Gastroesophageal sphincter (tissue), 4 donors: ENCODE measurements at regions not wholly inside any gene's neighbourhood (a gene's known extent, or its start where the extent isn't known, plus 50 kb on each side); places are given as distances from the start of the nearest gene placed in this dataset.
"Not testable (repeated sequence)": the region's sequence is repeated elsewhere in the genome, so short reads cannot be mapped to it uniquely, and the experiment has no call there.

Experiments
- ATAC-seq: fragments of 150-250 bp; one replicate; pipeline ENCODE4 v1.9.1; 2016; ENCODE audit warnings: mild to moderate bottlenecking, moderate library complexity
- H3K27ac ChIP-seq, 4 donors: fragments of 200-600 bp; sonication (generic) in 3 of 4; 1 replicate in 3 of 4; 2 replicates in 1 of 4; pipeline ENCODE4 v1.5.1; 2016 to 2019
- H3K27me3 ChIP-seq: fragments of 200-600 bp; sonication (generic); one replicate; pipeline ENCODE4 v1.5.1; 2019
- H3K36me3 ChIP-seq, 2 donors: fragments of 200-600 bp; sonication (generic); one replicate each; pipeline ENCODE4 v1.5.1; 2019; ENCODE audit warnings: control low read depth in 1 of 2
- H3K4me1 ChIP-seq, 3 donors: fragments of 200-600 bp; sonication (generic); 1 replicate in 2 of 3; 2 replicates in 1 of 3; pipeline ENCODE4 v1.5.1; 2016 to 2019; ENCODE audit warnings: control low read depth in 2 of 3
- H3K4me3 ChIP-seq, 2 donors: fragments of 200-600 bp; sonication (generic); one replicate each; pipeline ENCODE4 v1.5.1; 2019; ENCODE audit warnings: mild to moderate bottlenecking in 1 of 2, moderate library complexity in 1 of 2
- H3K9me3 ChIP-seq, 3 donors: fragments of 200-600 bp; sonication (generic); one replicate each; pipeline ENCODE4 v1.5.1; 2017 to 2019; ENCODE audit warnings: control low read depth in 2 of 3
- CTCF ChIP-seq, 4 experiments: fragments of 200-600 bp in 2 of 4; fragments of 450-650 bp in 2 of 4; sonication (generic) in 1 of 4; IDR thresholded peaks; one replicate each; pipeline ENCODE4 v1.5.1; 2017 to 2019; ENCODE audit warnings: antibody characterized with exemption in 4 of 4, mild to moderate bottlenecking in 2 of 4, moderate library complexity in 2 of 4
- EP300 ChIP-seq: sonication (generic); formaldehyde crosslinking; IDR thresholded peaks from one replicate; pipeline ENCODE4 v1.6.1; 2017; ENCODE audit warnings: antibody characterized with exemption, mild to moderate bottlenecking
- POLR2A ChIP-seq, 2 donors: fragments of 450-650 bp; IDR thresholded peaks; one replicate each; pipeline ENCODE4 v1.6.1; 2017; ENCODE audit warnings: antibody characterized with exemption in 2 of 2, mild to moderate bottlenecking in 2 of 2, moderate library complexity in 1 of 2
- POLR2AphosphoS5 ChIP-seq: sonication (generic); formaldehyde crosslinking; IDR thresholded peaks from one replicate; pipeline ENCODE4 v1.6.1; 2017; ENCODE audit warnings: antibody characterized with exemption
- WGBS, 2 donors: methylation state at CpG; one replicate each; pipeline ENCODE4 v1.1.5; 2018; ENCODE audit warnings: low coverage in 1 of 2; 5-methylcytosine and 5-hydroxymethylcytosine counted together

- Histone ChIP-seq H3K9me3 (no peaks in the 10 kb centered on the region), H3K27ac (no peak overlapping the region), H3K4me1 (no peaks in the 10 kb centered on the region), H3K36me3 (no peaks in the 10 kb centered on the region), H3K4me3 (no peak overlapping the region), H3K27me3 (no peaks in the 10 kb centered on the region)
- TF ChIP-seq POLR2AphosphoS5 (no peak), CTCF (IDR thresholded peaks at IDR 0.05) (no peak), POLR2A (IDR thresholded peaks at IDR 0.05) (no peak), EP300 (no peak)
- 33 to 74% methylated on average over 1 to 3 of the region's 3 CpGs for WGBS, 2 donors
- ATAC-seq, result no peak
Observed at GRCh38 chr3:94482686-94483085, 419.8 kb downstream of the NSUN3 start.

- Histone ChIP-seq H3K27ac (no peak overlapping the region), H3K36me3 (no peaks in the 10 kb centered on the region), H3K4me3 (no peak overlapping the region), H3K27me3 (no peaks in the 10 kb centered on the region), H3K4me1 (no peaks in the 10 kb centered on the region), H3K9me3 (no peaks in the 10 kb centered on the region)
- ATAC-seq, result no peak
- TF ChIP-seq POLR2AphosphoS5, result no peak
- TF ChIP-seq CTCF (IDR thresholded peaks at IDR 0.05), result no peak
- TF ChIP-seq EP300, result no peak
- TF ChIP-seq POLR2A (IDR thresholded peaks at IDR 0.05), result no peak
- 83 to 84% methylated on average over 2 of the region's 2 CpGs for WGBS, 2 donors
Observed at GRCh38 chr3:94483403-94483802, 420.5 kb downstream of the NSUN3 start.

- H3K4me3 ChIP-seq, result no peak overlapping the region
- no peak for TF ChIP-seq POLR2A (IDR thresholded peaks at IDR 0.05)
- no peak for TF ChIP-seq POLR2AphosphoS5
- TF ChIP-seq CTCF (IDR thresholded peaks at IDR 0.05), result no peak
- no peak for TF ChIP-seq EP300
- H3K36me3 ChIP-seq, result no peaks in the 10 kb centered on the region
Observed at GRCh38 chr3:94494992-94495391, 432.1 kb downstream of the NSUN3 start.

GRCh38 chr3:94500146-94500545, 437.3 kb downstream of the NSUN3 start:
- Histone ChIP-seq H3K27ac (no peak overlapping the region), H3K36me3 (no peaks in the 10 kb centered on the region), H3K9me3 (peaks cover 0 to 12% (median 0%) of the 10 kb centered on the region in 3 donors), H3K27me3 (no peaks in the 10 kb centered on the region), H3K4me1 (no peaks in the 10 kb centered on the region), H3K4me3 (no peak overlapping the region)
- 20 to 63% methylated on average over 1 to 3 of the region's 3 CpGs for WGBS, 2 donors
- ATAC-seq, result no peak
- TF ChIP-seq POLR2A (IDR thresholded peaks at IDR 0.05), result no peak
- TF ChIP-seq EP300, result no peak
- no peak for TF ChIP-seq CTCF (IDR thresholded peaks at IDR 0.05)
- TF ChIP-seq POLR2AphosphoS5, result no peak

More at GRCh38 chr3:94494992-94495391, 432.1 kb downstream of the NSUN3 start:
- Histone ChIP-seq H3K9me3 (no peaks in the 10 kb centered on the region), H3K27ac (no peak overlapping the region), H3K4me1 (no peaks in the 10 kb centered on the region), H3K27me3 (no peaks in the 10 kb centered on the region)
- ATAC-seq, result no peak

GRCh38 chr3:94507354-94507753, 444.5 kb downstream of the NSUN3 start:
- not testable (repeated sequence) for ATAC-seq, H3K4me3 ChIP-seq, H3K27me3 ChIP-seq, H3K27ac ChIP-seq, H3K4me1 ChIP-seq, H3K36me3 ChIP-seq
- H3K9me3 ChIP-seq, result peaks cover 0 to 12% (median 0%) of the 10 kb centered on the region in 3 donors
- 100% methylated on average over 4 to 7 of the region's 25 CpGs for WGBS, 2 donors

- no peak for ATAC-seq
- 67 to 85% methylated on average over 1 to 3 of the region's 3 CpGs for WGBS, 2 donors
- H3K4me1 ChIP-seq, result no peaks in the 10 kb centered on the region
- no peak overlapping the region for H3K4me3 ChIP-seq
- H3K27me3 ChIP-seq, result no peaks in the 10 kb centered on the region
- H3K36me3 ChIP-seq, result no peaks in the 10 kb centered on the region
- H3K27ac ChIP-seq, result no peak overlapping the region
- TF ChIP-seq CTCF (IDR thresholded peaks at IDR 0.05) (no peak), POLR2A (IDR thresholded peaks at IDR 0.05) (no peak), EP300 (no peak), POLR2AphosphoS5 (no peak)
- H3K9me3 ChIP-seq, result no peaks in the 10 kb centered on the region
Observed at GRCh38 chr3:94512876-94513275, 450.0 kb downstream of the NSUN3 start.
